ENCODE measurements at regions not wholly inside any gene's neighbourhood (a gene's known extent, or its start where the extent isn't known, plus 50 kb on each side); places are given as distances from the start of the nearest gene placed in this dataset.

DNA sequence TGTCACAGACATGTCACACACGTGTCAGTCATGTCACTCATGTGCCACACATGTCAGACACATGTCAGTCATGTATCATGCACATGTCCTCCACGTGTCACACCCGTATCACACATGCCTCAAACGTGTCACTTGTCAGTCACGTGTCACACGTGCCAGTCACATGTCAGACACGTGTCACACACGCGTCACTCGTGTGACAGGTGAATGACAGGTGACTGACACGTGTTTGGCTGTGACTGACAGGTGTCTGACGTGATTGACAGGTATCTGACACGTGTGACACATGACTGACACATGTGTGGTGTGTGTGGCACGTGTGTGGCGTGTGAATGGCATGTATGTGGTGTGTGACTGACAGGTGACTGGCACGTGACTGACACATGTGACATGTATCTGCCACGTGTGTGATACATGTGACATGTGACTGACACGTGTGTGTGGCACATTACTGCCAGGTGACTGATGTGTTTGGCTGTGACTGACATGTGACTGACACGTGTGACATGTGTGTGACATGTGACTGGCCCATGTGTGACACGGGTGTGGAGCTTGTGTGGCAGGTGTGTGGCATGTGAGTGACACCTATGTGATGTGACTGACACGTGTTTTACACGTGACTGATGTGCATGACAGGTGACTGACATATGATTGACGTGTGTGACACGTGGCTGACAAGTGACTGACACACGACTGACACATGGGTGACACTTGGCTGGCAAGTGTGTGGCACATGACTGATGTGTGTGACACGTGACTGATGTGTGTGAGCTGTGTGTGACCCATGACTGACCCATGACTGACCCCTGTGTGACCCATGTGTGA lies 90.7 kb upstream of the GPC3 start:
- Histone ChIP-seq H2AFZ (ENCODE audit: low read depth, low read length) (no peak overlapping the region), H3K27ac (ENCODE audit: insufficient read depth, low read depth, low read length) (no peak overlapping the region), H3K27me3 (ENCODE audit: control insufficient read depth in 2 of 2, insufficient read depth in 2 of 2, low read length in 2 of 2) (no peaks in the 10 kb centered on the region), H3K9ac (replicated peaks; ENCODE audit: extremely low read depth, insufficient read depth, low read length) (no peak overlapping the region), H3K4me1 (ENCODE audit: control insufficient read depth, extremely low read depth, insufficient read depth, low read length) (no peaks in the 10 kb centered on the region), H3K4me3 (replicated peaks in 1 of 3; ENCODE audit: insufficient read depth in 1 of 3, low read depth in 1 of 3, low read length in 3 of 3) (no peak overlapping the region), H3K4me2 (ENCODE audit: insufficient read depth, low read length) (no peak overlapping the region), H3K79me2 (ENCODE audit: control insufficient read depth, insufficient read depth, low read length) (no peaks in the 10 kb centered on the region), H3K36me3 (ENCODE audit: control insufficient read depth in 2 of 2, extremely low read depth in 1 of 2, insufficient read depth in 2 of 2, low read length in 2 of 2) (no peaks in the 10 kb centered on the region), H3K9me1 (replicated peaks; ENCODE audit: control insufficient read depth, extremely low read depth, insufficient read depth, low read length) (no peaks in the 10 kb centered on the region), H4K20me1 (replicated peaks; ENCODE audit: control insufficient read depth, extremely low read depth, insufficient read depth, low read length) (no peaks in the 10 kb centered on the region), H3K9me3 (replicated peaks; ENCODE audit: control insufficient read depth, insufficient read depth, low read length) (no peaks in the 10 kb centered on the region)
- no TSS peak for BruUV-seq (replicated peaks)
- ChIA-PET CTCF (no interaction called here), POLR2A (no interaction called here)
- intact Hi-C loops (cut with micrococcal nuclease): no loop called here
- TF ChIP-seq FOS (IDR thresholded peaks at IDR 0.05; ENCODE audit: borderline replicate concordance, insufficient read depth, low read length) (no peak), POLR2A (IDR thresholded peaks at IDR 0.05; ENCODE audit: low read depth, low read length) (no peak), POLR2AphosphoS5 (IDR thresholded peaks at IDR 0.05; ENCODE audit: insufficient read depth, low read depth, low read length) (no peak), MYC (IDR thresholded peaks at IDR 0.05; ENCODE audit: low read depth, low read length) (no peak), EZH2 (IDR thresholded peaks at IDR 0.05; ENCODE audit: borderline replicate concordance, low read depth, low read length, severe bottlenecking) (no peak), GATA2 (IDR thresholded peaks at IDR 0.05; ENCODE audit: insufficient read depth, insufficient read length, low read depth, low read length) (no peak), JUN (IDR thresholded peaks at IDR 0.05; ENCODE audit: borderline replicate concordance, insufficient read depth, insufficient read length, low read depth) (no peak)
- TF ChIP-seq, protein P1, sequence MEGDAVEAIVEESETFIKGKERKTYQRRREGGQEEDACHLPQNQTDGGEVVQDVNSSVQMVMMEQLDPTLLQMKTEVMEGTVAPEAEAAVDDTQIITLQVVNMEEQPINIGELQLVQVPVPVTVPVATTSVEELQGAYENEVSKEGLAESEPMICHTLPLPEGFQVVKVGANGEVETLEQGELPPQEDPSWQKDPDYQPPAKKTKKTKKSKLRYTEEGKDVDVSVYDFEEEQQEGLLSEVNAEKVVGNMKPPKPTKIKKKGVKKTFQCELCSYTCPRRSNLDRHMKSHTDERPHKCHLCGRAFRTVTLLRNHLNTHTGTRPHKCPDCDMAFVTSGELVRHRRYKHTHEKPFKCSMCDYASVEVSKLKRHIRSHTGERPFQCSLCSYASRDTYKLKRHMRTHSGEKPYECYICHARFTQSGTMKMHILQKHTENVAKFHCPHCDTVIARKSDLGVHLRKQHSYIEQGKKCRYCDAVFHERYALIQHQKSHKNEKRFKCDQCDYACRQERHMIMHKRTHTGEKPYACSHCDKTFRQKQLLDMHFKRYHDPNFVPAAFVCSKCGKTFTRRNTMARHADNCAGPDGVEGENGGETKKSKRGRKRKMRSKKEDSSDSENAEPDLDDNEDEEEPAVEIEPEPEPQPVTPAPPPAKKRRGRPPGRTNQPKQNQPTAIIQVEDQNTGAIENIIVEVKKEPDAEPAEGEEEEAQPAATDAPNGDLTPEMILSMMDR (IDR thresholded peaks at IDR 0.05; ENCODE audit: extremely low read depth in 1 of 2, insufficient read depth in 1 of 2, low read depth in 1 of 2, low read length in 2 of 2): no peak
- TF ChIP-seq, protein P2, sequence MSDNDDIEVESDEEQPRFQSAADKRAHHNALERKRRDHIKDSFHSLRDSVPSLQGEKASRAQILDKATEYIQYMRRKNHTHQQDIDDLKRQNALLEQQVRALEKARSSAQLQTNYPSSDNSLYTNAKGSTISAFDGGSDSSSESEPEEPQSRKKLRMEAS (IDR thresholded peaks at IDR 0.05; ENCODE audit: insufficient read depth, insufficient read length): no peak
- dilution Hi-C loops (cut with MboI; ENCODE audit: extremely low pct_ligation_motif_present, low sequenced_read_pairs): no loop called here
- FAIRE-seq: no peak
- DNase-seq (ENCODE audit: low read depth, low spot score): no peak
